Adrenal gland (tissue), 5 donors: ENCODE measurements at regions not wholly inside any gene's neighbourhood (a gene's known extent, or its start where the extent isn't known, plus 50 kb on each side); places are given as distances from the start of the nearest gene placed in this dataset.

Source experiments
- POLR2A ChIP-seq, 2 donors: fragments of 450-650 bp; IDR thresholded peaks; one replicate each; pipeline ENCODE4 v1.6.1; 2017; ENCODE audit warnings: antibody characterized with exemption in 2 of 2, mild to moderate bottlenecking in 2 of 2, moderate library complexity in 1 of 2
- TF ChIP-seq, protein P1 (sequence below), 6 experiments: fragments of 450-650 bp in 4 of 6; fragments of 200-600 bp in 2 of 6; sonication (generic) in 1 of 6; IDR thresholded peaks; 1 replicate in 5 of 6; 2 replicates in 1 of 6; pipeline versions ENCODE4 v1.5.1 to v1.8.0; 2016 to 2021; ENCODE audit warnings: antibody characterized with exemption in 6 of 6, mild to moderate bottlenecking in 2 of 6, moderate library complexity in 1 of 6
- donor health status: DM: no; HTN: no; CAD: no.

- TF ChIP-seq, protein P1, sequence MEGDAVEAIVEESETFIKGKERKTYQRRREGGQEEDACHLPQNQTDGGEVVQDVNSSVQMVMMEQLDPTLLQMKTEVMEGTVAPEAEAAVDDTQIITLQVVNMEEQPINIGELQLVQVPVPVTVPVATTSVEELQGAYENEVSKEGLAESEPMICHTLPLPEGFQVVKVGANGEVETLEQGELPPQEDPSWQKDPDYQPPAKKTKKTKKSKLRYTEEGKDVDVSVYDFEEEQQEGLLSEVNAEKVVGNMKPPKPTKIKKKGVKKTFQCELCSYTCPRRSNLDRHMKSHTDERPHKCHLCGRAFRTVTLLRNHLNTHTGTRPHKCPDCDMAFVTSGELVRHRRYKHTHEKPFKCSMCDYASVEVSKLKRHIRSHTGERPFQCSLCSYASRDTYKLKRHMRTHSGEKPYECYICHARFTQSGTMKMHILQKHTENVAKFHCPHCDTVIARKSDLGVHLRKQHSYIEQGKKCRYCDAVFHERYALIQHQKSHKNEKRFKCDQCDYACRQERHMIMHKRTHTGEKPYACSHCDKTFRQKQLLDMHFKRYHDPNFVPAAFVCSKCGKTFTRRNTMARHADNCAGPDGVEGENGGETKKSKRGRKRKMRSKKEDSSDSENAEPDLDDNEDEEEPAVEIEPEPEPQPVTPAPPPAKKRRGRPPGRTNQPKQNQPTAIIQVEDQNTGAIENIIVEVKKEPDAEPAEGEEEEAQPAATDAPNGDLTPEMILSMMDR (IDR thresholded peaks at IDR 0.05): no peak
- no peak for TF ChIP-seq POLR2A (IDR thresholded peaks at IDR 0.05)
These were observed 125.6 kb upstream of the CDK6 start for GRCh38 chr7:92961961-92962360.
